ENCODE measurements at regions not wholly inside any gene's neighbourhood (a gene's known extent, or its start where the extent isn't known, plus 50 kb on each side); places are given as distances from the start of the nearest gene placed in this dataset.

DNA sequence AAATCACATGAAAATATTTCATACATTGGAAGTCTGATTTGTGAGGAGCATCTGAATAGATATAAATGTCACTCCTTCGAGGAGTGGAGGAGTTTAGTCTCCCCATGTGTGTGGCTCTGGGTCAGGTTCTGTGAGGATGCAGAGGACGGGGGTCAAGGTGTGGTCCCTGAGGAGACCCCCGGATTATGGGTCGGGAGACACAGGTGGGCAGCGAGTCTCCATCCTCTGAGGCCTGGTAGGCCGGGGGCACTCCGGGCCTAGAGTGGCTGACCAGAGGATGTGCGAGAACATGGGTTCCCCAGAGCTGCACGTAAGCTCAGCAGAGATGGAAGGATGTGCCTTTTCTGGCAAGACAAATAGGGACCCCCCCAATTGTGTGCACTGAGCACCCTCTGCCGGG is 93.4 kb upstream of the TCERG1L start:
- no peaks in the 10 kb centered on the region for H3K9me3 Mint-ChIP-seq

DNA sequence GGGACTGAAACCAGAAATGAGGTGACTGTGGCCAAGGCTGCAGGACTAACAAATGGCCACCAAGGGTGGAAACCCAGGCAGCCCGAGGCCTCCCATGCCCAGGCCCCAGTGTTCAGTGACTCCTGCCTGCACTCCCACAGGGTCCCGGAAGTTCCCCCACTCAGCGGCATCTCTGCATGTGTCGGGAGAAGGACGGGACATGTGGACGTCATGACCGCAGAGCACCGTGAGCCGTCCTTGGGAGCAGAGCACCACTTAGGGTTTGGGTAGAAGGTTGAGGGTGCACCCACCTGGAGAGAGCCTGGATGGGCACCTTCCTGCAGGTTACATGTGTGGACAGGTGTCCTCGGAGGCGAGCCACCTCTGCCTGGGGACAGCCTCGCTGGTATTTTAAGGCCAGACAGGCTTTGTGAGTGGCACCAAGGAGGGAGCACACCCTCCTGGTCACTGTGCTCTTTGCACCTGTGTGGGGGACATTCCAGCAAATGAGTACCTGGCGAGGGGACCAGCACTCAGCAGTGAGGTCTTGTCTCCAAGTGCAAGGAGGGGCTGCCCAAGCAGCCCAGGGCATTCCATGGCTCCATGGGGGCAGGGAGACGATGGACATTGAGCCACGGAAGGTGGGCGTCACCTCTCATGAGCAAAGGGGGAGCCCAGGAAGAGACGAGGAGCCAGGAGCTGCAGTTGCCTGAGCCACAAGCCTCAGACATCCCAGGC is 95.3 kb upstream of the TCERG1L start:
- DNase-seq, result no peak
- H3K27me3 Mint-ChIP-seq (ENCODE audit: low read depth in 3 of 3), result peaks cover 0 to 4% (median 4%) of the 10 kb centered on the region in 3 donors
- H3K4me3 Mint-ChIP-seq, result no peak overlapping the region
- Histone ChIP-seq H3K79me2 (ENCODE audit: insufficient read depth, low read length) (no peaks in the 10 kb centered on the region), H2AFZ (ENCODE audit: insufficient read depth, low read depth, low read length, poor library complexity, severe bottlenecking) (no peak overlapping the region), H3K4me3 (replicated peaks in 1 of 3; ENCODE audit: low read depth in 2 of 3, low read length in 3 of 3) (no peak overlapping the region), H3K9ac (ENCODE audit: insufficient read depth, low read length, poor library complexity, severe bottlenecking) (no peak overlapping the region), H3K4me2 (replicated peaks; ENCODE audit: extremely low read depth, low read length, poor library complexity, severe bottlenecking) (no peak overlapping the region), H3K4me1 (ENCODE audit: control insufficient read depth in 1 of 2, insufficient read depth in 2 of 2, low read length in 2 of 2) (no peaks in the 10 kb centered on the region), H3K27ac (ENCODE audit: low read depth in 1 of 2, low read length in 2 of 2) (no peak overlapping the region), H3K27me3 (ENCODE audit: control insufficient read depth in 2 of 2, insufficient read depth in 2 of 2, low read length in 2 of 2) (no peaks in the 10 kb centered on the region), H3K9me3 (replicated peaks in 1 of 2; ENCODE audit: control insufficient read depth in 1 of 2, insufficient read depth in 1 of 2, low read length in 2 of 2) (no peaks in the 10 kb centered on the region), H4K20me1 (ENCODE audit: insufficient read depth, low read length) (no peaks in the 10 kb centered on the region), H3K36me3 (replicated peaks in 1 of 2; ENCODE audit: control insufficient read depth in 1 of 2, insufficient read depth in 2 of 2, low read length in 2 of 2) (no peaks in the 10 kb centered on the region)
- no peak overlapping the region for H3K27ac Mint-ChIP-seq
- TF ChIP-seq, protein P1, sequence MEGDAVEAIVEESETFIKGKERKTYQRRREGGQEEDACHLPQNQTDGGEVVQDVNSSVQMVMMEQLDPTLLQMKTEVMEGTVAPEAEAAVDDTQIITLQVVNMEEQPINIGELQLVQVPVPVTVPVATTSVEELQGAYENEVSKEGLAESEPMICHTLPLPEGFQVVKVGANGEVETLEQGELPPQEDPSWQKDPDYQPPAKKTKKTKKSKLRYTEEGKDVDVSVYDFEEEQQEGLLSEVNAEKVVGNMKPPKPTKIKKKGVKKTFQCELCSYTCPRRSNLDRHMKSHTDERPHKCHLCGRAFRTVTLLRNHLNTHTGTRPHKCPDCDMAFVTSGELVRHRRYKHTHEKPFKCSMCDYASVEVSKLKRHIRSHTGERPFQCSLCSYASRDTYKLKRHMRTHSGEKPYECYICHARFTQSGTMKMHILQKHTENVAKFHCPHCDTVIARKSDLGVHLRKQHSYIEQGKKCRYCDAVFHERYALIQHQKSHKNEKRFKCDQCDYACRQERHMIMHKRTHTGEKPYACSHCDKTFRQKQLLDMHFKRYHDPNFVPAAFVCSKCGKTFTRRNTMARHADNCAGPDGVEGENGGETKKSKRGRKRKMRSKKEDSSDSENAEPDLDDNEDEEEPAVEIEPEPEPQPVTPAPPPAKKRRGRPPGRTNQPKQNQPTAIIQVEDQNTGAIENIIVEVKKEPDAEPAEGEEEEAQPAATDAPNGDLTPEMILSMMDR (IDR thresholded peaks at IDR 0.05), result no peak
- H3K9me3 Mint-ChIP-seq, result no peaks in the 10 kb centered on the region
- no peaks in the 10 kb centered on the region for H3K36me3 Mint-ChIP-seq
- WGBS (ENCODE audit: insufficient coverage), result 84% methylated on average over 17 of the region's 17 CpGs
- no peaks in the 10 kb centered on the region for H3K4me1 Mint-ChIP-seq
- intact Hi-C loops (cut with micrococcal nuclease), result no loop called here

More for the DNA sequence above, 93.4 kb upstream of the TCERG1L start:
- Histone ChIP-seq H3K27me3 (ENCODE audit: control insufficient read depth in 2 of 2, insufficient read depth in 2 of 2, low read length in 2 of 2) (no peaks in the 10 kb centered on the region), H2AFZ (ENCODE audit: insufficient read depth, low read depth, low read length, poor library complexity, severe bottlenecking) (no peak overlapping the region), H4K20me1 (ENCODE audit: insufficient read depth, low read length) (no peaks in the 10 kb centered on the region), H3K4me1 (ENCODE audit: control insufficient read depth in 1 of 2, insufficient read depth in 2 of 2, low read length in 2 of 2) (no peaks in the 10 kb centered on the region), H3K36me3 (replicated peaks in 1 of 2; ENCODE audit: control insufficient read depth in 1 of 2, insufficient read depth in 2 of 2, low read length in 2 of 2) (no peaks in the 10 kb centered on the region), H3K4me2 (replicated peaks; ENCODE audit: extremely low read depth, low read length, poor library complexity, severe bottlenecking) (no peak overlapping the region), H3K9ac (ENCODE audit: insufficient read depth, low read length, poor library complexity, severe bottlenecking) (no peak overlapping the region), H3K27ac (ENCODE audit: low read depth in 1 of 2, low read length in 2 of 2) (no peak overlapping the region), H3K79me2 (ENCODE audit: insufficient read depth, low read length) (no peaks in the 10 kb centered on the region), H3K4me3 (replicated peaks in 1 of 3; ENCODE audit: low read depth in 2 of 3, low read length in 3 of 3) (no peak overlapping the region), H3K9me3 (replicated peaks in 1 of 2; ENCODE audit: control insufficient read depth in 1 of 2, insufficient read depth in 1 of 2, low read length in 2 of 2) (no peaks in the 10 kb centered on the region)
- Mint-ChIP-seq H3K36me3 (no peaks in the 10 kb centered on the region), H3K4me3 (no peak overlapping the region), H3K27ac (no peak overlapping the region), H3K27me3 (ENCODE audit: low read depth in 3 of 3) (peaks cover 0 to 4% (median 2%) of the 10 kb centered on the region in 3 donors), H3K4me1 (no peaks in the 10 kb centered on the region)
- DNase-seq, result no peak
- intact Hi-C loops (cut with micrococcal nuclease), result no loop called here
- 94% methylated on average over 9 of the region's 10 CpGs for WGBS (ENCODE audit: insufficient coverage)
- TF ChIP-seq, protein P1 (IDR thresholded peaks at IDR 0.05), result no peak

Measured in CD14-positive monocyte (primary cell).